GM18508 (cell line): ENCODE measurements at regions not wholly inside any gene's neighbourhood (a gene's known extent, or its start where the extent isn't known, plus 50 kb on each side); places are given as distances from the start of the nearest gene placed in this dataset.
"Not testable (repeated sequence)": the region's sequence is repeated elsewhere in the genome, so short reads cannot be mapped to it uniquely, and the experiment has no call there.

ENCODE experiments used
- ATAC-seq: cut with Tn5 transposase; IDR thresholded peaks from one replicate; pipeline ENCODE4 v1.9.1; 2021; ENCODE audit warnings: moderate number of reproducible peaks; ENCODE audit not compliant: insufficient read depth, unreplicated experiment

- ATAC-seq, result peak; percentile 43
Observed at GRCh38 chr13:50370303-50370950, 355.2 kb downstream of the KCNRG start.

DNA sequence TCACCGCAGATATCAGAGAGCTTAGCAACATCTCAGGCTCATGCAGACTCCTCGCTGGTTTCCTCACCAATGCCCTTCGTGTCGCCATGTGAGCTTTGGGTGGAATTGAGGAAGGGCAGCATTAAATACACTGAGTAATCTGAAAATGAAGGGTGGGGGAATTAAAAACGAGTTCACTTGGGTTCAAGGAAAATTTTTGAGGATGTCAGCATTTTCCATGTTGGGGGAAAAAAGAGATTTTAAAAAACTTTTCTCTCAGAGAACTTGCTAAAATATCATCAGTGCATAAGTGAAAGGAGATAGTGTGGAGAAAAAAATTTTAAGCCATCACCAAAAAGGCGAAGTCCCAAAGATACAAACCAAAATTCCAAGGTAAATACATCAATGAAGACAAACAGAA lies 359.3 kb downstream of the KCNRG start:
- no peak for ATAC-seq

GRCh38 chr13:50375792-50376191 lies 360.5 kb downstream of the KCNRG start:
- ATAC-seq, result no peak

GRCh38 chr13:50376895-50377575 lies 361.8 kb downstream of the KCNRG start:
- ATAC-seq, result no peak

GRCh38 chr13:50377726-50378270 lies 362.6 kb downstream of the KCNRG start:
- no peak for ATAC-seq

GRCh38 chr13:50378509-50379044 lies 363.3 kb downstream of the KCNRG start:
- ATAC-seq, result no peak

- no peak for ATAC-seq
Observed at GRCh38 chr13:50379584-50379983, 364.3 kb downstream of the KCNRG start.

- ATAC-seq, result no peak
Observed at GRCh38 chr13:50380905-50381304, 365.7 kb downstream of the KCNRG start.

DNA sequence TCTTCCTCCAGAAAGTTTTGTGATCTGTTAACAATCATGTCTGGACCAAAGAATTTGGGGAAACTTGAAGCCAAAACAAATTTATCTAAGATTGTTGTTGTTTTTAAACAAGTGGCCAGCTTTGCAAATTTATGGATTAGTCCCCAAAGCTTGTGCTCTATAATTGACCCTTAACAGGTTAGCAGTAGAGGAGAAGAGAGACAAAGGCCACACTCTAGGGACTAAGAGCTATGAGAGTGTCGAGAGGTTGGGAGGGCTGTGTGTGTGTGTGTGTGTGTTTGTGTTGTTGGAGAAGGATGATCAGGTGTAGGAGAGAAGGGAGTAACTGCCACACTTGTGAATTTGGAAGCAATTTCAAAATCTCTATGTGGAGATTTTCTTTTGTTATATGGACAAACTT lies 367.3 kb downstream of the KCNRG start:
- ATAC-seq, result no peak

- ATAC-seq, result no peak
Observed at GRCh38 chr13:50382951-50383350, 367.7 kb downstream of the KCNRG start.

DNA sequence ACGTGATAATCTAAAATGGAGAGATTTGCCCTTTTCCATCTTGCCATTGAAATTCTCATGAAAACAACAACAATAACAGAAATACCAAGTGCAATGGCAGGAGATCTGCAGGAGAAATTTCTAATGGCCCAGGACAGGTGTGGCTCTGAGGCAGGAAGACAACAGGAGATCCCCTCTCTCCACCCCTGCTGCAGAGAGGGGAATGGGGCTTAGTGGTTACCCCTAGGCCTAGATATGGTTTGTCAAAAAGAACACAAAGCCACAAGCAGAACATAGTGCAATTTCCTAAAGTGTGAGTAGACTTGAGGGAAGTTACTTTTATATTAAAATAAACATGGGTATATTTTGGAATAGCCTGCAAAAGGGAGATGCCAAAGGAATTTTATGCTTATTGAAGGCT lies 369.5 kb downstream of the KCNRG start:
- no peak for ATAC-seq

GRCh38 chr13:50386541-50387050 lies 371.4 kb downstream of the KCNRG start:
- ATAC-seq, result no peak

- no peak for ATAC-seq
Observed at GRCh38 chr13:50387051-50387581, 371.9 kb downstream of the KCNRG start.

DNA sequence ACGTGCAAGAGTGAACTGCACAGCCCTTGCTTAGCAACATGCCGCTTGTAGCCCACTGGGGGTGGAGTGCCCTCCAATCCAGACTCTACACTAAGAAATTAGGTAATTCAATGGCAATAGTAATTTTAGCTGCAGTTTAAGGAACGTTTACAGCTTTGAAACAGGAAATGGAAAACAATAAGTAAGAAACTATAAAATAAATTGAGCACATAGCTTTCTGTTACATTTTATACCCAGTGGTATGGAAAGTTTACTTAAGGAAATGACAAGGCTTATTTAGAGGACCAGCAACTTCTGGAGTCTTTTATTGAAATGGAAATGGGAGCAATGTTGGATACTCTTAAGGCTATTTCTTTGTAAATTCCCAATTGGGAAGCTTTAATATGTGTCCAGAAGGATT lies 373.2 kb downstream of the KCNRG start:
- no peak for ATAC-seq

DNA sequence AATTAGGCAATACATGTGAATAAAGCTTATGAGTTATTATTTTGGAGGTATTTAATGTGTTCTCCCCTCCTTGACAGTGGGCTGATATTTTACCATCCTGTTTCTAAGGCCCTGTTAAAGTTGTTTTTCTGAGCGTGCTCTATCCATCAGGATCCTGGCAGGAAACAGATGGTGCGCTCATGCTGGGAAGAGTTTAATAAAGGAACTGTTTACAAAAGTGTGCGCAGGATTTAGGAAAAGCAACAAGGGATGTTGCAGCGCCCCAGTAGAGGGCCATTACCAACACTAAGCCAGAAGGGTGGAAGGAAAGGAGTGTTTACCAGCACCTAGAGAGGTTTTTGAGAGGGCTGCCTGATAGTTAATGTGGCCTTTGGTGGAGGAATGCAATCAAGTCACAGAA lies 374.5 kb downstream of the KCNRG start:
- ATAC-seq, result no peak

GRCh38 chr13:50390503-50391248 lies 375.4 kb downstream of the KCNRG start:
- ATAC-seq, result no peak

DNA sequence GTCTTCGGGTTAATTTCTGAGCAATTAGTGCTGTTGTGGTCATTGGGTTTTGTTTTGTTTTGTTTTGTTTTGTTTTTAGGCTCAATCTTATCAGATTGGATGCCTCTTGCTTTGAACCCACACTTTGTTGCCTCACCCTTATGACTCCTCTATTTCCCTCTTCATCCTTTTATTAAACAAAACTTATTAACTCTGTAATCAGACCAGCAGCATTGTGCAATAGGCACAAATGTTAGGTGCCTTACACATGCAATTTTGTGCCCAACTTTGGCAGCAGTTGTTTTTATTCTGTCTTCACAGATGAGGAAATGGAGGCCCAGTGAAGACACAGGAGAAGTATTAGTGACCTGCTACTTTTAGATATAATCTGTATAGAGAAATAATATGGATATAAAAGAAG lies 377.7 kb downstream of the KCNRG start:
- no peak for ATAC-seq

DNA sequence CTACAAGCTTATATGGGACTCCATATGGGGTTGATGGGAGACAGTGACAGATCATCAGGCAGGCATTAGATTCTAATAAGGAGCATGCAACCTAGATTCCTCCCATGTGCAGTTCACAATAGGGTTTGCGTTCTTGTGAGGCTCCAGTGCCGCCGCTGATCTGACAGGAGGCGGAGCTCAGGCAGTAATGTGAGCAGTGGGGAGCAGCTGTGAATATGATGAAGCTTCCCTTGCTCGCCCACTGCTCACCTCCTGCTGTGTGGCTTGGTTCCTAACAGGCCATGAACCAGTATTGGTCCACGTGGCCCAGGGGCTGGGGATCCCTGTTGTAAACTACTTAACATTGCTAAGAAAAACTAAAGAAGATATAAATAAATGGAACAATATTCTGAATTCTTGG lies 378.4 kb downstream of the KCNRG start:
- no peak for ATAC-seq

- no peak for ATAC-seq
Observed at GRCh38 chr13:50396001-50396400, 380.8 kb downstream of the KCNRG start.

DNA sequence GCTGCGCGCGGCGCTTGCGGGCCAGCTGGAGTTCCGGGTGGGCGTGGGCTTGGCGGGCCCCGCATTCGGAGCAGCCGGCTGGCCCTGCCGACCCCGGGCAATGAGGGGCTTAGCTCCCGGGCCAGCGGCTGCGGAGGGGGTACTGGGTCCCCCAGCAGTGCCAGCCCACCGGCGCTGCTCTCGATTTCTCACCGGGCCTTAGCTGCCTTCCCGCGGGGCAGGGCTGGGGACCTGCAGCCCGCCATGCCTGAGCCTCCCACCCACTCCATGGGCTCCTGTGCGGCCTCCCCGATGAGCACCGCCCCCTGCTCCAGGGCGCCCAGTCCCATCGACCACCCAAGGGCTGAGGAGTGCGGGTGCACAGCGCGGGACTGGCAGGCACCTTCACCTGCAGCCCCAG lies 381.4 kb downstream of the KCNRG start:
- ATAC-seq, result not testable (repeated sequence)
